Upper lobe of right lung (tissue), 1 donor: ENCODE measurements at regions not wholly inside any gene's neighbourhood (a gene's known extent, or its start where the extent isn't known, plus 50 kb on each side); places are given as distances from the start of the nearest gene placed in this dataset.

ENCODE experiments used
- ATAC-seq: fragments of 200-7000 bp; cut with Tn5 transposase; one replicate; pipeline ENCODE4 v1.9.1; 2020; ENCODE audit warnings: mild to moderate bottlenecking, moderate library complexity
- DNase-seq: peaks from one replicate; pipeline ENCODE4 v3.0.0-alpha.2; 2020
- H3K27ac ChIP-seq: fragments of 200-600 bp; one replicate; pipeline ENCODE4 v1.8.0; 2022
- H3K27me3 ChIP-seq: fragments of 200-600 bp; one replicate; pipeline ENCODE4 v1.8.0; 2022; ENCODE audit warnings: mild to moderate bottlenecking
- H3K36me3 ChIP-seq: fragments of 200-600 bp; one replicate; pipeline ENCODE4 v1.8.0; 2022
- H3K4me1 ChIP-seq: fragments of 200-600 bp; one replicate; pipeline ENCODE4 v1.8.0; 2022
- H3K4me3 ChIP-seq: fragments of 200-600 bp; one replicate; pipeline ENCODE4 v1.8.0; 2022; ENCODE audit warnings: mild to moderate bottlenecking
- H3K9me3 ChIP-seq: fragments of 200-600 bp; one replicate; pipeline ENCODE4 v1.8.0; 2022
- CTCF ChIP-seq: fragments of 200-600 bp; IDR thresholded peaks from one replicate; pipeline ENCODE4 v1.8.0; 2022; ENCODE audit warnings: antibody characterized with exemption
- intact Hi-C: fragments of 100-400 bp; cut with DNase I; formaldehyde crosslinking; loops from one replicate; pipeline ENCODE4 v1.11.0; 2022
- donor health status: DM: no; HTN: yes; CAD: no; lungs with severe emphysema.

GRCh38 chr3:3735919-3736318, 63.3 kb upstream of the LRRN1 start:
- intact Hi-C loops = no loop called here
- Histone ChIP-seq H3K27me3 (no peaks in the 10 kb centered on the region), H3K27ac (no peak overlapping the region), H3K9me3 (no peaks in the 10 kb centered on the region), H3K4me1 (no peaks in the 10 kb centered on the region), H3K4me3 (no peak overlapping the region), H3K36me3 (no peaks in the 10 kb centered on the region)
- ATAC-seq = no peak
- no peak for TF ChIP-seq CTCF
- no peak for DNase-seq

GRCh38 chr3:3734881-3735280, 64.3 kb upstream of the LRRN1 start:
- ATAC-seq (no peak), DNase-seq (no peak)
- no peak for TF ChIP-seq CTCF
- intact Hi-C loops = no loop called here
- Histone ChIP-seq H3K36me3 (no peaks in the 10 kb centered on the region), H3K9me3 (no peaks in the 10 kb centered on the region), H3K27me3 (no peaks in the 10 kb centered on the region), H3K27ac (no peak overlapping the region), H3K4me1 (no peaks in the 10 kb centered on the region), H3K4me3 (no peak overlapping the region)

- Histone ChIP-seq H3K27ac (no peak overlapping the region), H3K36me3 (no peaks in the 10 kb centered on the region), H3K27me3 (no peaks in the 10 kb centered on the region), H3K4me1 (no peaks in the 10 kb centered on the region), H3K4me3 (no peak overlapping the region), H3K9me3 (no peaks in the 10 kb centered on the region)
- DNase-seq (no peak), ATAC-seq (no peak)
- intact Hi-C loops = no loop called here
- no peak for TF ChIP-seq CTCF
These were observed 70.0 kb upstream of the LRRN1 start for GRCh38 chr3:3729261-3729660.

- ATAC-seq (no peak), DNase-seq (no peak)
- H3K4me3 ChIP-seq = no peak overlapping the region
- H3K27me3 ChIP-seq = no peaks in the 10 kb centered on the region
- H3K36me3 ChIP-seq = no peaks in the 10 kb centered on the region
- TF ChIP-seq CTCF = no peak
- H3K27ac ChIP-seq = no peak overlapping the region
- no peaks in the 10 kb centered on the region for H3K9me3 ChIP-seq
- intact Hi-C loops = no loop called here
- no peaks in the 10 kb centered on the region for H3K4me1 ChIP-seq
These were observed 72.7 kb upstream of the LRRN1 start for GRCh38 chr3:3726549-3726948.

- no peaks in the 10 kb centered on the region for H3K27me3 ChIP-seq
- TF ChIP-seq CTCF = no peak
- no peak overlapping the region for H3K4me3 ChIP-seq
- no peak overlapping the region for H3K27ac ChIP-seq
- no peaks in the 10 kb centered on the region for H3K4me1 ChIP-seq
- no peak for DNase-seq
- ATAC-seq = no peak
- no peaks in the 10 kb centered on the region for H3K9me3 ChIP-seq
- H3K36me3 ChIP-seq = no peaks in the 10 kb centered on the region
- intact Hi-C loops = no loop called here
These were observed 84.7 kb upstream of the LRRN1 start for GRCh38 chr3:3714572-3714971.

- Histone ChIP-seq H3K27me3 (no peaks in the 10 kb centered on the region), H3K4me3 (no peak overlapping the region), H3K36me3 (no peaks in the 10 kb centered on the region), H3K27ac (no peak overlapping the region), H3K9me3 (no peaks in the 10 kb centered on the region), H3K4me1 (no peaks in the 10 kb centered on the region)
- intact Hi-C loops = no loop called here
- no peak for TF ChIP-seq CTCF
- ATAC-seq (no peak), DNase-seq (no peak)
These were observed 86.3 kb upstream of the LRRN1 start for GRCh38 chr3:3712971-3713370.
